GM12891 (cell line): ENCODE measurements at regions not wholly inside any gene's neighbourhood (a gene's known extent, or its start where the extent isn't known, plus 50 kb on each side); places are given as distances from the start of the nearest gene placed in this dataset.

Experiments used
- DNase-seq: peaks from one replicate; pipeline ENCODE4 v3.0.0; 2011; ENCODE audit warnings: low spot score; ENCODE audit not compliant: insufficient read length
- FAIRE-seq: peaks from 2 replicates; lab custom pipeline; 2011; peaks lifted over from hg19 to GRCh38; lab: Jason Lieb, UNC
- PAX5 ChIP-seq: IDR thresholded peaks from 2 replicates; pipeline ENCODE4 v1.6.1; 2011; ENCODE audit warnings: low read length, moderate library complexity, mild to moderate bottlenecking; ENCODE audit not compliant: insufficient read depth, severe bottlenecking
- POLR2A ChIP-seq: IDR thresholded peaks from 2 replicates; pipeline ENCODE4 v1.6.1; 2011; ENCODE audit warnings: low read depth, low read length, control low read depth
- POLR2AphosphoS5 ChIP-seq: IDR thresholded peaks from 2 replicates; pipeline ENCODE4 v1.6.1; 2011; ENCODE audit warnings: low read depth, low read length, control low read depth
- POU2F2 ChIP-seq: IDR thresholded peaks from 2 replicates; pipeline ENCODE4 v1.6.1; 2011; ENCODE audit warnings: low read depth, mild to moderate bottlenecking, control low read depth, low read length, moderate library complexity
- SPI1 ChIP-seq: IDR thresholded peaks from 2 replicates; pipeline ENCODE4 v1.6.1; 2011; ENCODE audit warnings: low read depth, low read length, control low read depth
- TAF1 ChIP-seq: IDR thresholded peaks from 2 replicates; pipeline ENCODE4 v1.6.1; 2011; ENCODE audit warnings: low read depth, low read length, control low read depth

DNA sequence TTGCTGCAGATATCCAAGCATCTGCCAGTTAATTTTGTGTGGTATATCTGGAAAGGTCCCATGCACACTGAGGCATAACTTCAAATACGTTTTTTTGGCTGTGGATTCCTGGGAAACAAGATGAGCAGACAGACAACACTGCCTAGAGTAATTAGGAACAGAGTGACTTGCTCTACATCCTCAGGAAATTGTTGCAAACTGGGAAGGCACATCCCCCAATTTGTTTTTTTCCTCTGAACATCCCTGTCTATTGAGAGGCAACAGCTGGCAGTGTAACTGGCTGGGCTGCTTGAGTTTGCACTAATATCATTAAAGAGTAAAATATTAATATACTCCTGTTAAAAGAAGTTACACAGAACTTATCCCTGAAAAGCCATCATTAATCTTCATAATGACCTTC lies 207.7 kb upstream of the SLIT2 start:
- FAIRE-seq (no peak), DNase-seq (no peak)
- TF ChIP-seq POLR2A (no peak), SPI1 (no peak), TAF1 (no peak), POLR2AphosphoS5 (no peak), POU2F2 (no peak)

DNA sequence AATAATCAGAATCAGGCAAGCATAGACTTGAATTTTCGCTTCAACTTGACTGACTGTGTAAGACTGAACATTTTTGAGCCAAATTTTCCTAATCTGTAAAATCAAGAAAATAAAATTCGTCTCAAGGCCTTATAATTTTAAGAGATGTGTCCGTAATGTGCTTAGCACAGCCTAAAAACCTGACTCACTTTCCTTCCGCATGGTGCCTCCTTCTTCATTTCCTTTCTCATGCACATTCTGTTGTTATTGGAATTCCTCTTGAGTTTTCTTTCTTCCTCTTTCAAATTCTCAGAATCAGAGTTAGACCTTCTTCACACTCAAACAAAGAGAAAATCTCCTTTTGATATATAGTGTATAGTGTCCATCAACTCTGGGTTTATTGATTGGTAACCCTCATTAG lies 208.9 kb upstream of the SLIT2 start:
- no peak for TF ChIP-seq POLR2A
- no peak for TF ChIP-seq PAX5
- no peak for TF ChIP-seq POU2F2
- TF ChIP-seq TAF1, result no peak
- TF ChIP-seq POLR2AphosphoS5, result no peak
- no peak for TF ChIP-seq SPI1
- no peak for DNase-seq
- FAIRE-seq, result no peak

DNA sequence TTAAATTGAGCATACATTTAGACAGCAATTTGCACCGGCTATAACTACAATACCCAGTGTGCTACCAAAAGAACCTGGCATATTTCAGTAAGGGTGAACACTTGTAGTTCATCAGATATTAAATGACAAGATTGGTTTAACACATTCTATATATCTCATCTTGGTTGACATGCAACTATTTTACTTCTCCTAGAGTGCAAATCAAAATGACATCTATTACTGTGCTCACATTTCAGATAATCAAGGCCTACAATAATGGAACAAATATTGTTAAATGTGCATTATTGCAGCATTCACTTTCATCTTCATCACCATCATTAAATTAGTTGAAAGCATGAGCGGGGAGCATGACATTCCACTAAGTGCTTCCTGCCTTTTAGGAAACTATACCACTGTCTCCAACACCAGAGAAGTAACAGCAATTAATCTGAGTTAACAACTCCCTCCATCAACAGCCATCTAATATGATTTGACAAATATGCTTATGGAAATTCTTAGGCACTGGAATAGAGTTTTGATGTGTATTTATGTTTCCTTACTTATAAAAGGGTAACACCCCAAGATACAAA lies 209.8 kb upstream of the SLIT2 start:
- TF ChIP-seq PAX5 (no peak), POU2F2 (no peak), POLR2AphosphoS5 (no peak), SPI1 (no peak), TAF1 (no peak), POLR2A (no peak)
- no peak for DNase-seq
- no peak for FAIRE-seq

DNA sequence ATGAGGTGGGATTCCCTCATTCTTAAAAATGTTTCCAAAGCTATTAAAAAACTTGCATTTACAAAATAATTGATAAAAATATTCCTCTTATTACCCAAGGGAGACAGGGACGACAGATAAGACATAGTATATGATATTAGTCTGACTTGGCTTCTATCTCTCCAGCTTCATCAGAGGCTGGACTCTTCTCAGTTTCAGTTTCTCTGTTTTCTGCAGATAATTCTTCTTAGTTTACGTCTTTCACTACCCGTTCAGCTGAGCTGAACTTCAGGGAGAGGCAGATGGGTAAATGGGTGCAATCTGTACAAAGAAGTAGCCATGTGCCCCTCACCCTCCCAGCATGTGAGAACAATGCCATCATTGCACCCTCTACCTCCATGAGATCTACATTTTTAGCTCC lies 214.0 kb upstream of the SLIT2 start:
- DNase-seq (no peak), FAIRE-seq (no peak)
- TF ChIP-seq SPI1, result no peak

DNA sequence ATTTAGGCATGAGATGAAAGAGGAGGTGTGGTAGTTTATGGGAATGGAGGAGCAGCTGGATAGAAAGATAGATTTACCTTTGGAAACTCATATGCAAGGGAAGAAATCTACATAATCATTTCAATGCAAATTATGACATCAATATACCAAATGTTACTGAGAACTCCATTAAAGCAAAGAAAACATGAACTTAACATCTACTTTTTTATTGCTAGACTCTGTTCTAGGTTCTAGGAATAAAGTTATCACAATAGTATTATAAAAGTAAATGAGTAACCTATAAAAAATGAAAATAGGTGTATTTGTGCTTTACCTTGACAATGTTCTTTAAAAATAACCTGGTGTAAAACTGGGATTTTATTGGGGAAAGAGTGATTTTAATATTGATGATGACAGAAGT lies 221.6 kb upstream of the SLIT2 start:
- FAIRE-seq (no peak), DNase-seq (no peak)
- TF ChIP-seq POLR2AphosphoS5 (no peak), POLR2A (no peak), TAF1 (no peak), PAX5 (no peak), POU2F2 (no peak), SPI1 (no peak)

DNA sequence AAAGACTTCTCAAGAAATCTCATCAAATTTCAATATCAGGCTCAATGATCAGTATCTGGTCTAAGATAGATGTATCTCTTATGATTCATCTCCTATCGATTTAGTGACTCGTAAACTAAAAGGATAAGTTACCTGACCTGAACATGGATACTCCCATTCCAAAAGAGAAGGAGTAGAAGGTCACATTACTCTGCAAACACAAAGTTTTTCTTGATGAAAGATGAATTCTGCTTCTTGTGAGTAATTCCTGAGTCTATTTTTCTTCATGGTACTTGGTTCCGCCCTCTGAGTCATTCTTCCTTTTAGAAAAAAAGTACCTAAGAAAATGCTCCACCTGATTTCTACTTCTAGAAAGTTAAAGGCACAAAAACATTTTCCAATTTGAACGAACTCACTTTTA lies 223.1 kb upstream of the SLIT2 start:
- TF ChIP-seq POLR2A (no peak), SPI1 (no peak), POLR2AphosphoS5 (no peak), POU2F2 (no peak), PAX5 (no peak), TAF1 (no peak)
- no peak for DNase-seq
- FAIRE-seq, result no peak

DNA sequence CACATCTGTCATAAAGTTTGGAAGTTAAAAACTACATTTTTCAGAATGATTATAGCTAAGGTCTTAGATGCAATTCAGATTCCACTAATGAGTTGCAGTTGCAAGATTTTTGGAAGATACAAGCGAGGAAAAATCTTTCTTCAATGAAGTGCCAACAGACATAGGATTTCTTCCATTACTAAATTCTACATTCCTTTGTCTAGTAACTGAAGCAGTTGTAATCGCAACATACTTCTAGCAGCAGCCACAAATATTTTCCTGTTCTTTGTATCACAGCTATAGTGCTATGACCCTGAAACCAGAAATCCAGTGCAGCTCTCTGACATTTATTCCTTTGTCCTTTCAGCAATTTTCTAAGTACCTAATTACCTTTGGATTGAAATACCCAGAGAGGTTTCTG lies 225.2 kb upstream of the SLIT2 start:
- no peak for TF ChIP-seq POLR2AphosphoS5
- no peak for TF ChIP-seq SPI1
- TF ChIP-seq TAF1, result no peak
- no peak for TF ChIP-seq POLR2A
- no peak for TF ChIP-seq POU2F2
- TF ChIP-seq PAX5, result no peak
- no peak for DNase-seq
- FAIRE-seq, result no peak

DNA sequence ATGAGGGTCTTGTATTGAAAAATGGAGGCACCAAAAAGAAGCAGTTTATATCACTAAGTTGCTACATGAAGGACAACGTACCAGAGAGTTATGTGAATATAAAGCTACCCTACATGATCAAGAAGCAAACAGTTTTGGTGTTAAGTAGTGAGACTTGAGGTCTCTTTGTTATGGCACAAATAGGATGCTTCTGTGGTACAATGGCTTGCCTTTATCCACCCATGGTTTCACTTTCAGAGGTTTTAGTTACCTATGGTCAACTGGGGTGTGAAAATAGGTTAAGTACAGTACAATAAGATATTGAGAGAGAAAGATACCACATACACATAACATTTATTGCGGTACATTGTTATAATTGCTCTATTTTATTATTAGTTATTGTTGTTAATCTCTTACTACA lies 229.2 kb upstream of the SLIT2 start:
- DNase-seq (no peak), FAIRE-seq (no peak)
- no peak for TF ChIP-seq TAF1
- no peak for TF ChIP-seq PAX5
- no peak for TF ChIP-seq POLR2AphosphoS5
- no peak for TF ChIP-seq POU2F2
- no peak for TF ChIP-seq POLR2A
- TF ChIP-seq SPI1, result no peak

DNA sequence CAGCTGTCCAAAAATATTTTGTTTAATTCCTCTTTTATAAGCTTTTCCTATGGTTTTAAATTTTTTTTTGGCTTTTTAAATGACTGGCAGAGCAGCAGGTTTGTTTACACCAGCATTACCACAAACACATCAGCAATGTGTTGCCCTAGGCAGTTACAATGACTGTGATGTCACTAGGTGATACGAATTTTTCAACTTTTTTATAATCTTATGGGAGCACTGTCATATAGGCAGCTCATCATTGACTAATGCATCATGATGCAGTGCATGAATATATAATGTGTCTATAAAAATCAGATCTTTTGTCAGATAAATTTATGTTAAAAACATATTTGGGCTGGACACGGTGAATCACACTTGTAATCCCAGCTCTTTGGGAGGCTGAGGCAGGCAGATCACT lies 231.6 kb upstream of the SLIT2 start:
- TF ChIP-seq POLR2AphosphoS5, result no peak
- no peak for TF ChIP-seq POLR2A
- no peak for TF ChIP-seq SPI1
- TF ChIP-seq PAX5, result no peak
- no peak for TF ChIP-seq POU2F2
- TF ChIP-seq TAF1, result no peak
- DNase-seq (no peak), FAIRE-seq (no peak)

DNA sequence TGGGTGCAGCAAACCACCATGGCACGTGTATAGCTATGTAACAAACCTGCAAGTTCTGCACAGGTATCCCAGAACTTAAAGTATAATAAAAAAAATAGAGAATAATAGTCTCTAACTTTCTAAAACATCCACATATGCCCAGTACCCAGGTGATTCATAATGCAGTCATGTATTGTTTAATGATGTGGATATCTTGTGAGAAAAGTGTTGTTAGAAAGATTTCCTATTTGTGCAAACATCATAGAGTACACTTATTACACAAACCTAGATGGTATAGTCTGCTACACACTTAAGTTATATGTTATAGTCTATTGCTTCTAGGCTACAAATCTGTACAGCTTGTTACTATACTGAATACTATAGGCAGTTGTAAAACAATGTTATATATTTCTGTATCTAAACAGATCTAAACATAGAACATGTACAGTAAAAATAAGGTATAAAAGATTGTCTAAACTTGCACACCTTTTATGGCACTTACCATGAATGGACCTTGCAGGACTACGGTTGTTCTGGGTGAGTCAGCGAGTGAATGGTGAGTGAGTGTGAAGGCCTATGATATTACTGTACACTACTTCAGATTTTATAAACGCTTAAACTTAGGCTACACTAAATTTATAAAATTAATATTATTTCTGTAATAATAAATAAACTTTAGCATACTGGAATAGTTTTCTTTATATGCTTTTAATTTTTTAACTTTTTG lies 232.2 kb upstream of the SLIT2 start:
- no peak for DNase-seq
- no peak for FAIRE-seq
- TF ChIP-seq SPI1, result no peak
